ENCODE measurements at regions not wholly inside any gene's neighbourhood (a gene's known extent, or its start where the extent isn't known, plus 50 kb on each side); places are given as distances from the start of the nearest gene placed in this dataset.

DNA sequence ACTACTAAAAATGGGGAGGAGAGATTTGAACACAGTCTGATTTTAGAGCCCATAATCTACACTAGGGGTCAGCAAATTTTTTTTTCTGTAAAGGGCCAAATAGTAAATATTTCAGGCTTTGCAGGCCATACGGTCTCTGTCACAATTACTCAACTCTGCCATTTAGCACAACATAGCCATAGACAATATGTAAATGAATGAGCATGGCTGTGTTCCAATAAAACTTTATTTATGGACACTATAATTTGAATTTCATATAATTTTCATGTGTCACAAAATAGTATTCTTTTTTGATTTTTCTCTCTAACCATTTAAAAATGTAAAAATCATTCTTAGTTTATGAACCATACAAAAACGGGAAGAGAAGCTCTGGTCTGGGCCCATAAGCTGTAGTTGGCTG, 309.4 kb downstream of the GPD2 start:
- TF ChIP-seq, protein P1, sequence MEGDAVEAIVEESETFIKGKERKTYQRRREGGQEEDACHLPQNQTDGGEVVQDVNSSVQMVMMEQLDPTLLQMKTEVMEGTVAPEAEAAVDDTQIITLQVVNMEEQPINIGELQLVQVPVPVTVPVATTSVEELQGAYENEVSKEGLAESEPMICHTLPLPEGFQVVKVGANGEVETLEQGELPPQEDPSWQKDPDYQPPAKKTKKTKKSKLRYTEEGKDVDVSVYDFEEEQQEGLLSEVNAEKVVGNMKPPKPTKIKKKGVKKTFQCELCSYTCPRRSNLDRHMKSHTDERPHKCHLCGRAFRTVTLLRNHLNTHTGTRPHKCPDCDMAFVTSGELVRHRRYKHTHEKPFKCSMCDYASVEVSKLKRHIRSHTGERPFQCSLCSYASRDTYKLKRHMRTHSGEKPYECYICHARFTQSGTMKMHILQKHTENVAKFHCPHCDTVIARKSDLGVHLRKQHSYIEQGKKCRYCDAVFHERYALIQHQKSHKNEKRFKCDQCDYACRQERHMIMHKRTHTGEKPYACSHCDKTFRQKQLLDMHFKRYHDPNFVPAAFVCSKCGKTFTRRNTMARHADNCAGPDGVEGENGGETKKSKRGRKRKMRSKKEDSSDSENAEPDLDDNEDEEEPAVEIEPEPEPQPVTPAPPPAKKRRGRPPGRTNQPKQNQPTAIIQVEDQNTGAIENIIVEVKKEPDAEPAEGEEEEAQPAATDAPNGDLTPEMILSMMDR (IDR thresholded peaks at IDR 0.05), result no peak
- no peak for TF ChIP-seq POLR2A (IDR thresholded peaks at IDR 0.05)
